ENCODE measurements at regions not wholly inside any gene's neighbourhood (a gene's known extent, or its start where the extent isn't known, plus 50 kb on each side); places are given as distances from the start of the nearest gene placed in this dataset.

GRCh38 chr3:34109021-34109420, 310.6 kb downstream of the PDCD6IP start:
- Histone ChIP-seq H3K9ac (ENCODE audit: low read length) (no peak overlapping the region), H3K4me1 (ENCODE audit: control insufficient read depth in 2 of 2, insufficient read depth in 2 of 2, low read length in 2 of 2) (peaks cover 12 to 15% of the 10 kb centered on the region in 2 donors), H3K27me3 (replicated peaks in 1 of 4; ENCODE audit: control extremely low read depth in 1 of 4, control insufficient read depth in 3 of 4, insufficient read depth in 4 of 4, low read length in 3 of 4) (no peaks in the 10 kb centered on the region), H3K9me3 (ENCODE audit: control extremely low read depth in 1 of 3, control insufficient read depth in 2 of 3, insufficient read depth in 1 of 3, low read length in 2 of 3) (no peaks in the 10 kb centered on the region), H2AFZ (ENCODE audit: insufficient read depth, low read depth, low read length, poor library complexity, severe bottlenecking) (no peak overlapping the region), H3K4me3 (ENCODE audit: control extremely low read depth in 1 of 5, extremely low read depth in 1 of 5, insufficient read depth in 1 of 5, low read depth in 2 of 5, low read length in 4 of 5) (no peak overlapping the region), H3K79me2 (ENCODE audit: control insufficient read depth, insufficient read depth, low read length) (no peaks in the 10 kb centered on the region), H4K20me1 (ENCODE audit: control insufficient read depth, insufficient read depth, low read length, poor library complexity, severe bottlenecking) (no peaks in the 10 kb centered on the region), H3K36me3 (replicated peaks in 1 of 2; ENCODE audit: control extremely low read depth in 1 of 2, control insufficient read depth in 1 of 2, extremely low read depth in 1 of 2, insufficient read depth in 2 of 2, low read length in 1 of 2) (no peaks in the 10 kb centered on the region), H3K4me2 (replicated peaks; ENCODE audit: low read depth, low read length, poor library complexity, severe bottlenecking) (no peak overlapping the region), H3K27ac (ENCODE audit: low read length in 2 of 2) (no peak overlapping the region)
- DNase-seq (no peak), ATAC-seq (ENCODE audit: low read depth) (no peak)
- H3K9me3 Mint-ChIP-seq (ENCODE audit: insufficient read depth), result no peaks in the 10 kb centered on the region
- H3K4me3 Mint-ChIP-seq, result no peak overlapping the region
- intact Hi-C loops (cut with micrococcal nuclease), result loop anchor here (5.0 kb wide), 1 partner anchor 93 kb away; no protein-coding TSS in a partner anchor
- H3K27ac Mint-ChIP-seq, result no peak overlapping the region
- ChIA-PET POLR2A (no interaction called here), CTCF (interaction anchor here (1.2 kb wide), 1 partner anchor 8 kb away, joined by 3 read pairs; no protein-coding TSS in a partner anchor)
- WGBS (ENCODE audit: insufficient coverage), result no CpG with 5 or more reads among the region's 1 CpG
- no peaks in the 10 kb centered on the region for H3K27me3 Mint-ChIP-seq
- H3K4me1 Mint-ChIP-seq, result peaks cover 21% of the 10 kb centered on the region
- no peak for TF ChIP-seq CTCF (IDR thresholded peaks at IDR 0.05)
- no peak for TF ChIP-seq EZH2 (IDR thresholded peaks at IDR 0.05; ENCODE audit: borderline replicate concordance, insufficient read depth, low read depth, low read length, poor library complexity, severe bottlenecking)

- CTCF ChIA-PET, result interaction anchor here (1.2 kb wide), 1 partner anchor 9 kb away, joined by 3 read pairs; no protein-coding TSS in a partner anchor
- H3K4me2 ChIP-seq (replicated peaks; ENCODE audit: low read depth, low read length, poor library complexity, severe bottlenecking), result no peak overlapping the region
- intact Hi-C loops (cut with micrococcal nuclease), result loop anchor here (5.0 kb wide), 1 partner anchor 92 kb away; no protein-coding TSS in a partner anchor
These were observed 311.4 kb downstream of the PDCD6IP start for GRCh38 chr3:34109846-34110245.

More at GRCh38 chr3:34109846-34110245, 311.4 kb downstream of the PDCD6IP start:
- DNase-seq (peak; percentile 14), ATAC-seq (ENCODE audit: low read depth) (no peak)
- H3K9me3 Mint-ChIP-seq (ENCODE audit: insufficient read depth), result no peaks in the 10 kb centered on the region
- Histone ChIP-seq H3K27me3 (replicated peaks in 1 of 4; ENCODE audit: control extremely low read depth in 1 of 4, control insufficient read depth in 3 of 4, insufficient read depth in 4 of 4, low read length in 3 of 4) (no peaks in the 10 kb centered on the region), H3K36me3 (replicated peaks in 1 of 2; ENCODE audit: control extremely low read depth in 1 of 2, control insufficient read depth in 1 of 2, extremely low read depth in 1 of 2, insufficient read depth in 2 of 2, low read length in 1 of 2) (no peaks in the 10 kb centered on the region), H4K20me1 (ENCODE audit: control insufficient read depth, insufficient read depth, low read length, poor library complexity, severe bottlenecking) (no peaks in the 10 kb centered on the region), H3K79me2 (ENCODE audit: control insufficient read depth, insufficient read depth, low read length) (no peaks in the 10 kb centered on the region), H3K4me1 (ENCODE audit: control insufficient read depth in 2 of 2, insufficient read depth in 2 of 2, low read length in 2 of 2) (peaks cover 12 to 15% of the 10 kb centered on the region in 2 donors), H2AFZ (ENCODE audit: insufficient read depth, low read depth, low read length, poor library complexity, severe bottlenecking) (peak overlapping the region; percentile 6), H3K4me3 (ENCODE audit: control extremely low read depth in 1 of 5, extremely low read depth in 1 of 5, insufficient read depth in 1 of 5, low read depth in 2 of 5, low read length in 4 of 5) (no peak overlapping the region), H3K9me3 (ENCODE audit: control extremely low read depth in 1 of 3, control insufficient read depth in 2 of 3, insufficient read depth in 1 of 3, low read length in 2 of 3) (no peaks in the 10 kb centered on the region), H3K9ac (ENCODE audit: low read length) (no peak overlapping the region), H3K27ac (ENCODE audit: low read length in 2 of 2) (no peak overlapping the region)
- POLR2A ChIA-PET, result no interaction called here
- H3K4me3 Mint-ChIP-seq, result no peak overlapping the region
- no peaks in the 10 kb centered on the region for H3K27me3 Mint-ChIP-seq
- H3K27ac Mint-ChIP-seq, result no peak overlapping the region
- 33% methylated on average over 1 of the region's 2 CpGs for WGBS (ENCODE audit: insufficient coverage)
- TF ChIP-seq CTCF (IDR thresholded peaks at IDR 0.05) (no peak), EZH2 (IDR thresholded peaks at IDR 0.05; ENCODE audit: borderline replicate concordance, insufficient read depth, low read depth, low read length, poor library complexity, severe bottlenecking) (no peak)
- peaks cover 21% of the 10 kb centered on the region for H3K4me1 Mint-ChIP-seq
